GM06990 (cell line): ENCODE measurements at regions not wholly inside any gene's neighbourhood (a gene's known extent, or its start where the extent isn't known, plus 50 kb on each side); places are given as distances from the start of the nearest gene placed in this dataset.

Experiments used
- DNase-seq: peaks from one replicate; pipeline ENCODE4 v3.0.0-alpha.2; 2011; ENCODE audit not compliant: insufficient read length; ENCODE audit errors: extremely low read depth
- H3K27me3 ChIP-seq: replicated peaks from 2 replicates; pipeline ENCODE4 v1.6.0; 2011; ENCODE audit warnings: low read length; ENCODE audit not compliant: control insufficient read depth, insufficient read depth
- H3K36me3 ChIP-seq: 2 replicates; pipeline ENCODE4 v1.5.1; 2011; ENCODE audit warnings: low read length; ENCODE audit not compliant: control insufficient read depth, insufficient read depth
- H3K4me3 ChIP-seq: replicated peaks from 2 replicates; pipeline ENCODE4 v1.5.1; 2011; ENCODE audit warnings: low read depth, mild to moderate bottlenecking, control low read depth, low read length
- CTCF ChIP-seq: IDR thresholded peaks from 2 replicates; pipeline ENCODE4 v1.5.1; 2011; ENCODE audit warnings: low read length, control low read depth, mild to moderate bottlenecking, inconsistent platforms; ENCODE audit not compliant: insufficient read depth, poor library complexity, severe bottlenecking

GRCh38 chr6:141866731-141867497 is 265.8 kb upstream of the GJE1 start:
- no peaks in the 10 kb centered on the region for H3K36me3 ChIP-seq
- no peak overlapping the region for H3K4me3 ChIP-seq
- TF ChIP-seq CTCF: no peak
- no peaks in the 10 kb centered on the region for H3K27me3 ChIP-seq
- DNase-seq: no peak

GRCh38 chr6:141851063-141851462 is 281.7 kb upstream of the GJE1 start:
- no peaks in the 10 kb centered on the region for H3K27me3 ChIP-seq
- H3K4me3 ChIP-seq: no peak overlapping the region
- no peak for TF ChIP-seq CTCF
- H3K36me3 ChIP-seq: no peaks in the 10 kb centered on the region
- DNase-seq: no peak

GRCh38 chr6:141848029-141848890 is 284.5 kb upstream of the GJE1 start:
- no peak for TF ChIP-seq CTCF

GRCh38 chr6:141846639-141847038 is 286.1 kb upstream of the GJE1 start:
- DNase-seq: no peak
- TF ChIP-seq CTCF: no peak
- no peaks in the 10 kb centered on the region for H3K36me3 ChIP-seq

More at GRCh38 chr6:141848029-141848890, 284.5 kb upstream of the GJE1 start:
- Histone ChIP-seq H3K36me3 (no peaks in the 10 kb centered on the region), H3K27me3 (no peaks in the 10 kb centered on the region), H3K4me3 (no peak overlapping the region)
- DNase-seq: no peak

GRCh38 chr6:141843178-141843834 is 289.4 kb upstream of the GJE1 start:
- Histone ChIP-seq H3K4me3 (no peak overlapping the region), H3K27me3 (no peaks in the 10 kb centered on the region), H3K36me3 (no peaks in the 10 kb centered on the region)
- TF ChIP-seq CTCF: no peak
- DNase-seq: no peak

More at GRCh38 chr6:141846639-141847038, 286.1 kb upstream of the GJE1 start:
- no peaks in the 10 kb centered on the region for H3K27me3 ChIP-seq
- no peak overlapping the region for H3K4me3 ChIP-seq
